ENCODE measurements at regions not wholly inside any gene's neighbourhood (a gene's known extent, or its start where the extent isn't known, plus 50 kb on each side); places are given as distances from the start of the nearest gene placed in this dataset.

DNA sequence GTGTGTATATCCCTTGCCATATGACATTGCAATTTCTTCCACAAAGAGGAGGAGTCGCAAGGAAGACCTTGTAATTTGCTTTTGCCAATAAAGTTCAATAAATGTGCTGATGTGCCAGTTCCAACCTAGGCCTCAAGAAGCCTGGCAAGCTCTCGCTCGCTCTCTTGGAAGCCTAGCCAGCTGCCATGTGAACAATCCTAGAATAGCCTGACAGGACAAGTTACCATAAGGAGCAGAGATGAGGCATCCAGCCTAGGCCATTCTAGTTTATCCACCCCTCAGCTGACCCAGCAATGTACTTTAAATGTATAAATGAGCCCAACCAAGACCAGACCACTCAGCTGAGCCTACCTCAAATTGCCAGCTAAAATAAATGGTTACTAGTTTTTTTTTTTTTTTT, 145.7 kb upstream of the QRFPR start:
- intact Hi-C loops (cut with micrococcal nuclease): no loop called here

DNA sequence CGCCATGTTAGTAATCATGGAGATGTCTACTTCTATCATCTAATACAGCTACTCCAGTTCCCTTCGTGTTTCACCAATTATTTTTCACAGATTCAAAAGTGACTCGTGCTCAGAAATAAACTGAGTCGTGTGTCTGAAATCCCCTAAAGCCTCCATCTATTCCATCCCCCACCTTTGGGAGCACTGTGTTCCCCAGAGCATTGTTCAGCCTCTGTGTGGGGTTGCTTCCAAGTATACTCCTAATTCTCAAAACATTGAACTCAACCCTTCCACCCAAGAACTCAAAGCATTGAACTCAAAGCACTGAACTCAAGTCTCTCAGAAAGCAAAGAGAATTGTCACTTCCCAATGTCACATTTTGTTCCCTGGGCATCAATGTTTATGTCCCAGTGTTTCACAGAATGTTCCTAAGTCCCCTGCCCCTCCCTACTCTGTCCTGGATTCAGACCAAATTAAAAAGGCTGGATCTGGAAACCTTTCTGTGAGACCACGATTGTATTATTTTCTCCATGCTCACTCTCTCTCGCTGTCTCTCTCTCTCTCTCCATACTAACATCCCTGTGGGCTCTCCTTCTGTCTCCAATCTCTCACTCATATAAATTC, 138.5 kb upstream of the QRFPR start:
- intact Hi-C loops (cut with micrococcal nuclease): no loop called here

DNA sequence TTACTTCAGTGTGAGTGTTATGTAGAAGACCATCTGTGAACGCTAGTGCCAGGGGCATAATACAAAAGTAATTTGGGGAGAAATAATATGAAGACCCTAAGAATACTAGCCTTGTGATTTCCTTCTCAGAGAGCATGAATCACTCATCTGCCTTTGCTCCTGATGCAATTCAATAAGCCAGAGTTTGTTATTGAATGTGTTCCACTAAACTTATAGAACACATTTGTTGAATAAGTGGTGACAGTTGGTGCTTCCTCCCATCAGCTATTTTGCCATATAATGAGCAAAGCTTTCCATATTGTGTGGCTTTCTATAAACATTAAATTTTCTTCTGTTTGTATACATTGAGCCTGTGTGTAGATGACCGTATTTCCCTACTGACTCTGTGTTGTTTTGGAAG, 136.4 kb upstream of the QRFPR start:
- intact Hi-C loops (cut with micrococcal nuclease): no loop called here

DNA sequence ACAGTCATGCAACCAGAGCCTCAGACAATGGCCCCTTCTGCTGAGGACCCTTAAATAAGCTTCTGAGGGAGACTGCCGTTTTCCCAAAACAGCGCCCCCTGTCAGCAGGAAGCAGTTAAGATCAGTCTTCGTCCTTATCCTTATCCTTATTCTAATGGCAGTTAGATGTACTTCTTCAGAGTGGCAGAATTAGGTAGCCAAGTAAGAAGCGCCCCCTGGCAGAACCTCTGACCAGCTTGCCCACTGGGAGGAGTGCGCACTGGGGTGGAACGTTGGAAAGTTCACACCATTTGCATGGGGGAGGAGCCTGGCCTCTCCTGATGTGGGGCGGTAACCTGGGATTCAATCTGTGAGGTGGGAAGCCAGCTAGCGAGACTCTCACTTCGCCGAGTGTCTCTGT, 133.6 kb upstream of the QRFPR start:
- intact Hi-C loops (cut with micrococcal nuclease): no loop called here

DNA sequence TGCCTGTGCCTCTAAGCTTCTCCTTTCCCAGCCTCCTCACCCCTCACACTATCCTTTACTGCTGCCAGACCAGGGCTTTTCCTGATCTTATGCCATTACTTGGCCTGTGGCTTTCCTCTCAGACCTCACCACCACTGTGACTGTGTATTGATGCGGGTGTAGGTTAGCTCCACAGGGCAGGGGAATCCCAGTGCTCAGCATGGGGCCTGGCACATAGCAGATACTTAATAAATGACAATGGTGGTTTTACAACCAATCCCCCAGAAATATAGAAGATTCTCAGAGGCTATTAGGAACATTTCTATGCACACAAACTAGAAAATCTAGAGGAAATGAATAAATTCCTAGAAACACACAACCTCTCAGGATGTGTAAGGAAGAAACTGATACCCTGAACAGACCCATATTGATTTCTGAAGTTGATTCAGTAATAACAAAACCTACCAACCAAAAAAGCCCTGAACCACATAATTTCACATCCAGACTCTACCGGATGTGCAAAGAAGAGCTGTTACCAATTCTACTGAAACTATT, 129.6 kb upstream of the QRFPR start:
- intact Hi-C loops (cut with micrococcal nuclease): no loop called here

GRCh38 chr4:121485190-121485804, 104.5 kb upstream of the QRFPR start:
- intact Hi-C loops (cut with micrococcal nuclease): loop anchor here (10.0 kb wide), 1 partner anchor 340 kb away; the partner anchor contains the start of gene CCNA2

DNA sequence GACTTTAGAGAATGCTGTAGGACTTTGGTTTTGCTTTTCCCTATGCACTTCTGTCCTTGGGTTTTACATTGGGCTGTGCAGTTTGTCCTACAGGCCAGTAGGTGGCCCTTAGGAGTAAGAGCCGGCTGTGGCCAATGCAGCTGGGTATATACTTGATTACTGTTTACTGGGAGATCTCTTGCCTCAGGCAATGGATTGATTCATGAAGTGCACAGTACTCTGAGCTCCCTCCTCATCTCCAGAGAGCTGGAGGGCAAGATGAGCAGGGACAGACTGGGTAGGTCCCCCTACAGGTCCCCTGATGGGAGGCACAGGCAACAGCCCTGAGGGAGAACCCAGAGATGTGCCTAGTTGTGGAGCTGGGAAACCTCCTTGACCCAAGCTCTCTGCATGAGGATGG, 103.8 kb upstream of the QRFPR start:
- intact Hi-C loops (cut with micrococcal nuclease): loop anchor here (1.0 to 10.0 kb wide), 4 partner anchors 172 to 340 kb away; partner anchors contain the start of gene CCNA2

- intact Hi-C loops (cut with micrococcal nuclease): loop anchor here (10.0 kb wide), 1 partner anchor 345 kb away; the partner anchor contains the start of gene CCNA2
Measured at GRCh38 chr4:121479808-121480207, 99.0 kb upstream of the QRFPR start.

- intact Hi-C loops (cut with micrococcal nuclease): no loop called here
Measured at GRCh38 chr4:121477480-121477879, 96.7 kb upstream of the QRFPR start.

DNA sequence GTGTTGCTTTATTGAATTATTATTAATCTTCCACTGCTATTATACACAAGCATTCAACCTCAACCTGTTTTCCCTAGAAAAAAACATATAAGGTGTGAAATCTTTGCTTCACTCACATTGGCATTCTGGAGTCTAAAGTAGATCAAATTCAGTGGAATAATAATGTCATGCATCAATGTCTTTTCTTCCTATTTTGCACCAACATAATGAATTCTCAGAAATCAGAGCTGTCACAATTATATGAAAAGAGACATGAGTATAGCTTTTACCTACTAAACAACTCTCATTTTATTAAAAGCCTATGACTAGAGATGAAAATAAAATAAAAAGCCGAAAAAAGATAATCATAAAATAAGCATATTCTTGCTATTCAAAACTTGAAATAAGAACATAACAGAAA, 96.3 kb upstream of the QRFPR start:
- intact Hi-C loops (cut with micrococcal nuclease): no loop called here

- intact Hi-C loops (cut with micrococcal nuclease): no loop called here
Measured at GRCh38 chr4:121472937-121473721, 92.3 kb upstream of the QRFPR start.

- intact Hi-C loops (cut with micrococcal nuclease): no loop called here
Measured at GRCh38 chr4:121464854-121465253, 84.0 kb upstream of the QRFPR start.

GRCh38 chr4:121462660-121463261, 81.9 kb upstream of the QRFPR start:
- intact Hi-C loops (cut with micrococcal nuclease): loop anchor here (1.0 to 2.0 kb wide), 5 partner anchors 194 to 1116 kb away; no protein-coding TSS in a partner anchor

DNA sequence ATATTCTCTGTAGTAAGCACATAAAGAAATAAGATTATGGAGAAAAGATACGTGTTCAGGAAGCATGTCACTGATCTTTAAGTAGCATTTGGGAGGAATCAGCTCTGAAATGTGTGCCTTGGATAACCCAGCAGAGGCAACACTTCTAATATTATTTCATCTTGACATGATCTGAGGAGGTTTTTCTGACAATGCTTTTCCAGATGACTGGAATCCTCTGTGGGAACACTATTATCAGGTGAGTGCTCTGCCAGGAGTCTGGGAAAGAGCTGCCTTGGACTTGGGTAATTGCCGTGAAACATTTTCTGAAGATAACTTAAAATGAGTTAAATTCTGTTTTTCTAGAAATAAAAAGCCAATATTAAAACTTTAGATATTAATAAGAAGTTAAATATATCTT, 78.2 kb upstream of the QRFPR start:
- intact Hi-C loops (cut with micrococcal nuclease): no loop called here

- intact Hi-C loops (cut with micrococcal nuclease): no loop called here
Measured at GRCh38 chr4:121457278-121457875, 76.6 kb upstream of the QRFPR start.

DNA sequence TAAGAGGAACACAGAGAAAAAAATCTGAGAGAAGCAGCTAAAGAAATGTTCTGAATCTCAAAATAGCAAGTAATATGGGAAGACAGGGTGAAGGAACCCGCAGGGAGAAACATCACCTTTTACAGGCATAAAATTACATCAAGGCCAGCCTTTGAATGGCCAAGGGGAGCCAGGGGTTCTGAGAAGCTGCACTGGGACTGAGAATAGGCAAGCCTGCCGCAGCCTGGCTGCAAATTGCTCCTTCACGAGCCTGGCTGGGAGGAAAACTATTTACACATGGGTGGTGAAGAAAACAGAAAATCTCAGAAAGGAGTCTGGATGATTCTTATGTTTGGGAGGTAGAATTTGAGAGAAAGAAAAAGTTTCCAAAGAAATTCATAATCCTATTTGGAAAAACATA, 74.5 kb upstream of the QRFPR start:
- intact Hi-C loops (cut with micrococcal nuclease): no loop called here

GRCh38 chr4:121454251-121454979, 73.6 kb upstream of the QRFPR start:
- intact Hi-C loops (cut with micrococcal nuclease): no loop called here

- intact Hi-C loops (cut with micrococcal nuclease): no loop called here
Measured at GRCh38 chr4:121451310-121451709, 70.5 kb upstream of the QRFPR start.

- intact Hi-C loops (cut with micrococcal nuclease): no loop called here
Measured at GRCh38 chr4:121449416-121449815, 68.6 kb upstream of the QRFPR start.

DNA sequence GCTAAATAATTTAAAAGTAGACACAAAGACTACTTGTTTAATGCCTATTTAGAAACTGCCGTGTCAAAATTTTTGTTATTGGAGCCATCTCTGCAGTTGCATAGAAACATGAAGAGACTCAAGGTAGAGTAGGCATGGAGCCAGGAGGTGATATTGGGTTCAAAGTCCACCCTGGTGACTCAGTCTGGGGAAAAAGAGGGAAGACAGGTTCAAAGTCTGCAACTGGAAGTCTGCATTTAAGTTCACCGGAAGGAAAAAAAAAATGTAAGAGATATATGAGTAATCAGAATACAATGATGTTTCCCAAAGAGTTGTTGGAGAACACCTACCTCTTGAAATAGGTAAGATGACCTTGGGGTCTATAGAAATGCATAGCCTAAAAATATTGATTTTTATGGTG, 67.4 kb upstream of the QRFPR start:
- intact Hi-C loops (cut with micrococcal nuclease): no loop called here

DNA sequence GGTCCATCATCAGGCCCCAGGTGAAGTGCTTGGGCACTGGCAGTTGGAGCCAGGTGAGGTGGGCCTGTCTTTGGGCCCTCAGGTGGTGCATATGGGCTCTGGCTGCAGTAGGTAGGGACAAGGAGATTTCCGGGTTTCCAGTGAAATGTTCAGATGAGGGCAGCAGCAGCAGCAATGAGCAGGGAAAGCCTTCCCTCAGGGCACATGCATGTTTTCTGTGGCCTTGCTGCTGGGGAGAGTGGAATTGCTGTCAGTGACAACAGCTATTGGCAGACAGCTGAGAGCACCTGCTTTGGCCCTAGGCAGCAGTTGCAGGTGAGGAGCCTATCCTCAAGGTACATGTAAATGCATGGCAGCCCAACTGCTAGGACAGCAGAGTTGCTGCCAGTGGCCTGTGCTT, 58.9 kb upstream of the QRFPR start:
- intact Hi-C loops (cut with micrococcal nuclease): no loop called here

Measured in T-helper 1 cell treated with Interleukin-12 subunit alpha and Interleukin-12 subunit beta and Interleukin-4 antibody, amounts not matched to agents 30 ng/mL and 1 ng/mL, for 36 hours (primary cell).